ENCODE measurements at regions not wholly inside any gene's neighbourhood (a gene's known extent, or its start where the extent isn't known, plus 50 kb on each side); places are given as distances from the start of the nearest gene placed in this dataset.

DNA sequence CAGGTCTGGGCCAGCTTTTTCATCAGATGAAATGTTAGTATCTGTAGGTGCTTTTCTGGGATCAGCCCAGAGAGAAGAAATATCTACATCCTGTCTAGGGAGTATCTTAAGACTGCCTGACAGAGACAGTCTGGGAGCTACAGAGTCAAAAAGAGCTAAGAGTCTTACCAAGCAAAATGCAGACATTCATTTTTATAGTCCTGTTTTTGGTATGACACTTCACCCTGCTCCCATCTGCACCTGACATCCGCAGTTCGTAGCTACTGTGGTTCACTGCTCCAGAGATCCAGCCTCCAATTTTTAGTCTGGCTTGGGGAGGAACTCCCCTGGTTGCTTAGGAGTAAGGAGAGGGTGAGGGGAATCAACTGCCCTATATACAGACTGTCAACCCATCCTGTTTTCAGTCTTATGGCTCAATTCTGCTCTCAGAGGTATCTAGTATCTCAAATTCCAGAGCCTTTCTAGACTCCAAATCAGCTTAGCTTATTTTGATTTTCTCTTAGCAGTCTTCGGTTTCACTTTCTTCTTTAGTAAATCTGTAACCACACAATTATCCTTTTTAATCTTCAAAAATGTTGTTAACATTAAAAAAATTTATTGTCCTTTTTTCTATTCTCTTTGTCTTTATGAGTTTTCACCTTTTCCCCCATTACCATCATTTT, 97.8 kb downstream of the TMEM100 start:
- Mint-ChIP-seq H3K27ac (no peak overlapping the region), H3K27me3 (peaks cover 19% of the 10 kb centered on the region), H3K4me1 (peaks cover 2% of the 10 kb centered on the region), H3K4me3 (no peak overlapping the region), H3K9me3 (ENCODE audit: insufficient read depth) (no peaks in the 10 kb centered on the region)
- no peak overlapping the region for H3K27ac ChIP-seq (ENCODE audit: low read length in 2 of 2)
- peaks cover 0 to 6% (median 0%) of the 10 kb centered on the region in 4 experiments for H3K27me3 ChIP-seq (replicated peaks in 1 of 4; ENCODE audit: control extremely low read depth in 1 of 4, control insufficient read depth in 3 of 4, insufficient read depth in 4 of 4, low read length in 3 of 4)
- intact Hi-C loops (cut with micrococcal nuclease): no loop called here
- H3K9ac ChIP-seq (ENCODE audit: low read length): no peak overlapping the region
- no peak overlapping the region for H2AFZ ChIP-seq (ENCODE audit: insufficient read depth, low read depth, low read length, poor library complexity, severe bottlenecking)
- no peak for TF ChIP-seq EZH2 (IDR thresholded peaks at IDR 0.05; ENCODE audit: borderline replicate concordance, insufficient read depth, low read depth, low read length, poor library complexity, severe bottlenecking)
- TF ChIP-seq, protein P1, sequence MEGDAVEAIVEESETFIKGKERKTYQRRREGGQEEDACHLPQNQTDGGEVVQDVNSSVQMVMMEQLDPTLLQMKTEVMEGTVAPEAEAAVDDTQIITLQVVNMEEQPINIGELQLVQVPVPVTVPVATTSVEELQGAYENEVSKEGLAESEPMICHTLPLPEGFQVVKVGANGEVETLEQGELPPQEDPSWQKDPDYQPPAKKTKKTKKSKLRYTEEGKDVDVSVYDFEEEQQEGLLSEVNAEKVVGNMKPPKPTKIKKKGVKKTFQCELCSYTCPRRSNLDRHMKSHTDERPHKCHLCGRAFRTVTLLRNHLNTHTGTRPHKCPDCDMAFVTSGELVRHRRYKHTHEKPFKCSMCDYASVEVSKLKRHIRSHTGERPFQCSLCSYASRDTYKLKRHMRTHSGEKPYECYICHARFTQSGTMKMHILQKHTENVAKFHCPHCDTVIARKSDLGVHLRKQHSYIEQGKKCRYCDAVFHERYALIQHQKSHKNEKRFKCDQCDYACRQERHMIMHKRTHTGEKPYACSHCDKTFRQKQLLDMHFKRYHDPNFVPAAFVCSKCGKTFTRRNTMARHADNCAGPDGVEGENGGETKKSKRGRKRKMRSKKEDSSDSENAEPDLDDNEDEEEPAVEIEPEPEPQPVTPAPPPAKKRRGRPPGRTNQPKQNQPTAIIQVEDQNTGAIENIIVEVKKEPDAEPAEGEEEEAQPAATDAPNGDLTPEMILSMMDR (IDR thresholded peaks at IDR 0.05): no peak
- DNase-seq (no peak), ATAC-seq (ENCODE audit: low read depth) (no peak)
- no peak overlapping the region for H3K4me3 ChIP-seq (ENCODE audit: control extremely low read depth in 1 of 5, extremely low read depth in 1 of 5, insufficient read depth in 1 of 5, low read depth in 2 of 5, low read length in 4 of 5)
- no peaks in the 10 kb centered on the region for H3K36me3 ChIP-seq (replicated peaks in 1 of 2; ENCODE audit: control extremely low read depth in 1 of 2, control insufficient read depth in 1 of 2, extremely low read depth in 1 of 2, insufficient read depth in 2 of 2, low read length in 1 of 2)
- no peaks in the 10 kb centered on the region for H4K20me1 ChIP-seq (ENCODE audit: control insufficient read depth, insufficient read depth, low read length, poor library complexity, severe bottlenecking)
- no peaks in the 10 kb centered on the region for H3K79me2 ChIP-seq (ENCODE audit: control insufficient read depth, insufficient read depth, low read length)
- no peak overlapping the region for H3K4me2 ChIP-seq (replicated peaks; ENCODE audit: low read depth, low read length, poor library complexity, severe bottlenecking)
- CTCF ChIA-PET: interaction anchor here (0.8 kb wide), 1 partner anchor 14 kb away, joined by 3 read pairs; no protein-coding TSS in a partner anchor
- POLR2A ChIA-PET: no interaction called here
- no peaks in the 10 kb centered on the region for H3K4me1 ChIP-seq (ENCODE audit: control insufficient read depth in 2 of 2, insufficient read depth in 2 of 2, low read length in 2 of 2)
- peaks cover 0 to 3% (median 0%) of the 10 kb centered on the region in 3 donors for H3K9me3 ChIP-seq (ENCODE audit: control extremely low read depth in 1 of 3, control insufficient read depth in 2 of 3, insufficient read depth in 1 of 3, low read length in 2 of 3)
- no CpG with 5 or more reads among the region's 3 CpGs for whole genome bisulfite sequencing (ENCODE audit: insufficient coverage)

DNA sequence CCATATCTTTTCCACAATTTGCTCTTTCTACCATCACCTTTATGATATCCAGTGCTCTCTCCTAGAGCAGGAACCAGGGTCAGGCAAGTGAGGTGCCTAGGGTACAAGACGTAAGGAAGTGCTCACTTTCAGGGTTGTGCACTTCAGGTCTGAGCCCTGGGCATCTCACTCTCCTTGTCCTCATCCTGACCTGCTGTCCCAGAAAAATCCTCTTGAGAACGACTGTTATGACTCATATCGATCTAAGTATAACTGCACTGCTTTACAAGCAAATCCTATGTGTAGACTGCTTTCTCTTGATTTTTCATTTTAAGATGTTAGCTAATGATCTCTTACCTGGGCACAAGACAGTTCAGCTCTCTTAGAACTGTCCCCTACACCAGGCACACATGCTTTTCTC, 100.1 kb downstream of the TMEM100 start:
- H3K36me3 ChIP-seq (replicated peaks in 1 of 2; ENCODE audit: control extremely low read depth in 1 of 2, control insufficient read depth in 1 of 2, extremely low read depth in 1 of 2, insufficient read depth in 2 of 2, low read length in 1 of 2): no peaks in the 10 kb centered on the region
- H3K4me2 ChIP-seq (replicated peaks; ENCODE audit: low read depth, low read length, poor library complexity, severe bottlenecking): no peak overlapping the region
- no peaks in the 10 kb centered on the region for H3K79me2 ChIP-seq (ENCODE audit: control insufficient read depth, insufficient read depth, low read length)
- Mint-ChIP-seq H3K4me3 (no peak overlapping the region), H3K27me3 (peaks cover 28% of the 10 kb centered on the region), H3K4me1 (peaks cover 2% of the 10 kb centered on the region), H3K9me3 (ENCODE audit: insufficient read depth) (no peaks in the 10 kb centered on the region), H3K27ac (no peak overlapping the region)
- H3K27me3 ChIP-seq (replicated peaks in 1 of 4; ENCODE audit: control extremely low read depth in 1 of 4, control insufficient read depth in 3 of 4, insufficient read depth in 4 of 4, low read length in 3 of 4): peaks cover 0 to 6% (median 2%) of the 10 kb centered on the region in 4 experiments
- H3K4me3 ChIP-seq (ENCODE audit: control extremely low read depth in 1 of 5, extremely low read depth in 1 of 5, insufficient read depth in 1 of 5, low read depth in 2 of 5, low read length in 4 of 5): no peak overlapping the region
- H3K4me1 ChIP-seq (ENCODE audit: control insufficient read depth in 2 of 2, insufficient read depth in 2 of 2, low read length in 2 of 2): no peaks in the 10 kb centered on the region
- POLR2A ChIA-PET: no interaction called here
- DNase-seq (no peak), ATAC-seq (ENCODE audit: low read depth) (no peak)
- intact Hi-C loops (cut with micrococcal nuclease): no loop called here
- TF ChIP-seq, protein P1 (IDR thresholded peaks at IDR 0.05): no peak
- no peak for TF ChIP-seq EZH2 (IDR thresholded peaks at IDR 0.05; ENCODE audit: borderline replicate concordance, insufficient read depth, low read depth, low read length, poor library complexity, severe bottlenecking)
- H2AFZ ChIP-seq (ENCODE audit: insufficient read depth, low read depth, low read length, poor library complexity, severe bottlenecking): no peak overlapping the region
- no peaks in the 10 kb centered on the region for H4K20me1 ChIP-seq (ENCODE audit: control insufficient read depth, insufficient read depth, low read length, poor library complexity, severe bottlenecking)
- peaks cover 0 to 2% (median 0%) of the 10 kb centered on the region in 3 donors for H3K9me3 ChIP-seq (ENCODE audit: control extremely low read depth in 1 of 3, control insufficient read depth in 2 of 3, insufficient read depth in 1 of 3, low read length in 2 of 3)
- no peak overlapping the region for H3K9ac ChIP-seq (ENCODE audit: low read length)
- CTCF ChIA-PET: no interaction called here
- no peak overlapping the region for H3K27ac ChIP-seq (ENCODE audit: low read length in 2 of 2)
- 90% methylated on average over 1 of the region's 3 CpGs for WGBS (ENCODE audit: insufficient coverage)
